HFFc6 (cell line): ENCODE measurements at regions not wholly inside any gene's neighbourhood (a gene's known extent, or its start where the extent isn't known, plus 50 kb on each side); places are given as distances from the start of the nearest gene placed in this dataset.

Experiments
- DNase-seq: peaks from one replicate; pipeline ENCODE4 v3.0.0-alpha.2; 2018
- H3K27ac Mint-ChIP-seq: 2 replicates; pipeline ENCODE4 v1.8.0; 2020; ENCODE audit warnings: mild to moderate bottlenecking, mixed read lengths
- H3K27me3 Mint-ChIP-seq: 2 replicates; pipeline ENCODE4 v1.8.0; 2021; ENCODE audit warnings: mild to moderate bottlenecking, moderate library complexity, mixed read lengths; ENCODE audit not compliant: insufficient read depth
- H3K36me3 Mint-ChIP-seq: 2 replicates; pipeline ENCODE4 v1.8.0; 2021; ENCODE audit warnings: low read depth, mixed read lengths
- H3K4me1 Mint-ChIP-seq: 2 replicates; pipeline ENCODE4 v1.8.0; 2020; ENCODE audit warnings: low read depth, mixed read lengths
- H3K4me3 Mint-ChIP-seq: 2 replicates; pipeline ENCODE4 v1.8.0; 2020; ENCODE audit warnings: mild to moderate bottlenecking, moderate library complexity, mixed read lengths
- H3K9me3 Mint-ChIP-seq: 2 replicates; pipeline ENCODE4 v1.8.0; 2020; ENCODE audit warnings: mild to moderate bottlenecking, mixed read lengths
- TF ChIP-seq, protein P1 (sequence below): fragments of 200-600 bp; sonication (generic); IDR thresholded peaks from 2 replicates; pipeline ENCODE4 v1.5.0; 2021; ENCODE audit warnings: antibody characterized with exemption, mild to moderate bottlenecking

DNA sequence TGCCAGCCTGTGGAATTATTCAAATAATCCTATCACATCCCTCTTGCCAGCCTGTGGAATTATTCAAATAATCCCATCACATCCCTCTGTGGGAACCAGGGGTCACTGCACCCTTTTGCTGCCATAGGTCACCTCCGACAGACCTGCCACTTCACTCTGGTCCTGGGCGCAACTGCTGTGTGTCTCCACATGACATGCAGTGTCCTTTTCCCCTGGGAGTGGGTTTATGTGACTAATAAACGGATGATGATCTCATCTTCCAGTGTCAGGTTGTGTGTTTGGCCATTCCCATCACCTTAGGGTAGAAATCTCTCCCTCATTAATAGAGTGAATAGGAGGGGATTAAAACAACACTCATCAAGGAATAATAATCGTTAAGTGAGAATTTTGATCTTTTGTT is 603.6 kb upstream of the NR2F2 start:
- H3K4me1 Mint-ChIP-seq, result no peaks in the 10 kb centered on the region
- TF ChIP-seq, protein P1, sequence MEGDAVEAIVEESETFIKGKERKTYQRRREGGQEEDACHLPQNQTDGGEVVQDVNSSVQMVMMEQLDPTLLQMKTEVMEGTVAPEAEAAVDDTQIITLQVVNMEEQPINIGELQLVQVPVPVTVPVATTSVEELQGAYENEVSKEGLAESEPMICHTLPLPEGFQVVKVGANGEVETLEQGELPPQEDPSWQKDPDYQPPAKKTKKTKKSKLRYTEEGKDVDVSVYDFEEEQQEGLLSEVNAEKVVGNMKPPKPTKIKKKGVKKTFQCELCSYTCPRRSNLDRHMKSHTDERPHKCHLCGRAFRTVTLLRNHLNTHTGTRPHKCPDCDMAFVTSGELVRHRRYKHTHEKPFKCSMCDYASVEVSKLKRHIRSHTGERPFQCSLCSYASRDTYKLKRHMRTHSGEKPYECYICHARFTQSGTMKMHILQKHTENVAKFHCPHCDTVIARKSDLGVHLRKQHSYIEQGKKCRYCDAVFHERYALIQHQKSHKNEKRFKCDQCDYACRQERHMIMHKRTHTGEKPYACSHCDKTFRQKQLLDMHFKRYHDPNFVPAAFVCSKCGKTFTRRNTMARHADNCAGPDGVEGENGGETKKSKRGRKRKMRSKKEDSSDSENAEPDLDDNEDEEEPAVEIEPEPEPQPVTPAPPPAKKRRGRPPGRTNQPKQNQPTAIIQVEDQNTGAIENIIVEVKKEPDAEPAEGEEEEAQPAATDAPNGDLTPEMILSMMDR, result no peak
- no peak for DNase-seq
- H3K27ac Mint-ChIP-seq, result no peak overlapping the region
- no peaks in the 10 kb centered on the region for H3K9me3 Mint-ChIP-seq
- no peaks in the 10 kb centered on the region; the same call in 1 of the 2 replicates for H3K27me3 Mint-ChIP-seq
- H3K4me3 Mint-ChIP-seq, result no peak overlapping the region
- no peaks in the 10 kb centered on the region for H3K36me3 Mint-ChIP-seq

DNA sequence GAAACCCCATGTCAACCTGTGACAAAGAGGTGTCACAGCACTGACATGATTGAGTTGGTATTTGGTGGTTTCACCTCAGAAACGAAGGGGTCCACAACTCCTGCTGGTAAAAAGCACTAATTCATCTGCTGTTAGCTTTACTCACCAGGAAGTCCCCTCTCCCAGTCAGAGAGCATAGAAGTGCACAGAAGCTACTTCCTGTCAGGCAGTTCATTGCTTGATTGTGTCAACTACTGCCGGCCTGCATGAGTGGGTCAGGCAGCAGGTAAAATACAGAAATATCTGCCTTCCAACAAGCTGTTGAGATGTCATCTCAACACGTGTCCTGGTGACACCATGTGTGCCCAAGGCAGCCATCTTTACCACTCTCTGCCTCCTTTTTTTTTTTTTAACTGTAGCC is 596.6 kb upstream of the NR2F2 start:
- Mint-ChIP-seq H3K4me3 (no peak overlapping the region), H3K9me3 (no peaks in the 10 kb centered on the region), H3K27me3 (no peaks in the 10 kb centered on the region; the same call in none of the 2 replicates), H3K36me3 (no peaks in the 10 kb centered on the region), H3K27ac (no peak overlapping the region), H3K4me1 (peaks cover 7% of the 10 kb centered on the region; the same call in 1 of the 2 replicates)
- no peak for DNase-seq
- TF ChIP-seq, protein P1, result no peak

DNA sequence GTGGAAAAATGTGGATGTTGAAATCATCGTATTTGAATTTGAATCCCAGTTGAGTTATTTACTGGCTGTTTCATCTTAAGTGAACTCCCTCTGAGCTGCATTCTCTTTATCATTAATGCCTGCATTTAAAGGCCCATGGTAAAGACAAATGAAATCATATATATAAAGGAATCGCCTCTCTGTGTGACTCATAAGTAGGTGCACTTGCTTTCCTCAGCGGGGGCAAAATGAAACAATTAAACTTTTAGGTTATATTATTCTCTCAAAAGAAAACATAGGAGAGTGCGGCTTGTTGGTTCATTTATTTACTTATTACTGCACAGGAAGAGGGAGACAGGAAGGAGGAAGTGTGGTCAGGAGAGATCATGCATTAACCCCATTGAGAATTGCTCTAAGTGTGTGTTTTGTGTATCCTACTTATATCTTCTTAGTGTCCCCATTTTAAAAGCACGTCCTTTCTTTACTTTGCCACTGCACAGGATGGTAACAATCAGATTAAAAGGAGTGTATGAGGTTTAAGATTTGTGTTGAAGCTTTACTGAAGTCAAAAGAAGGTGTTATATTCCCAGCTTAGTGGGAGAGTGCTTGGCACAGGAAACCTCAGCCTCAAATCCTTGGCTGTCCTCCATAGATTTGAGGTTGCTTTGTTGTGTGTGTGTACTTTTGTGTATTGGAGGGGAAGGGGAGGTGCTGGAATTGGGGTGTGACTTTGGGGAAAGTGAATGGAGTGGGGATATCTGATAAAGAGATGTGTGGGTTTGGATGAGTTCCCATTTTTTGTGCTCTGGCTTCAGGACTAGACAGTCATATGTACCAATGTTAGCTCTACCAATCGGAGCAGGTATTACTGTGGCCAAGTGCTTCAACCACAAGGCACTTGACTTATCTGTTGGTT is 595.8 kb upstream of the NR2F2 start:
- Mint-ChIP-seq H3K27ac (no peak overlapping the region), H3K27me3 (no peaks in the 10 kb centered on the region; the same call in none of the 2 replicates), H3K4me1 (peaks cover 7% of the 10 kb centered on the region; the same call in 1 of the 2 replicates), H3K36me3 (no peaks in the 10 kb centered on the region), H3K9me3 (no peaks in the 10 kb centered on the region), H3K4me3 (no peak overlapping the region)
- DNase-seq, result no peak
- TF ChIP-seq, protein P1, result no peak

DNA sequence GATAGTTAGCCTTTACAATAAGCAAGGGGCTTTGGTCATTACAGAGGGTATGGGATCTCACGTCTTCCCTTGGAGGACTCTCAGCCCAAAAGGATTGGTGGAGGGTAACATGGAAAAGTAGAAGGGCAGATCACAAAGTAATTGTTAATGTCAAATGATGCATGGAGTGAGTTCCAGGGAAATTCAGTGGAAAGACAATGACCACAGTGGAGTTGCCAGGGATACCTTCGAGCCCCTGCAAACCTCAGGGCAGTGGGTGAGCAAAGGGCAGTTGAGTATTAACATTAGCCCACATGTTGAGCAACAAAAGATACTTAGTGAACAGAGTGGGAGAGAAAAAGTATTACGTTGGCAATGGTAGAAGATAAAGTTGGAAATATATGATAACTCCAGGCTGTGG is 593.4 kb upstream of the NR2F2 start:
- Mint-ChIP-seq H3K4me1 (peaks cover 7% of the 10 kb centered on the region; the same call in 1 of the 2 replicates), H3K36me3 (no peaks in the 10 kb centered on the region), H3K9me3 (no peaks in the 10 kb centered on the region), H3K4me3 (no peak overlapping the region), H3K27me3 (no peaks in the 10 kb centered on the region; the same call in none of the 2 replicates), H3K27ac (no peak overlapping the region)
- TF ChIP-seq, protein P1, result no peak
- no peak for DNase-seq

DNA sequence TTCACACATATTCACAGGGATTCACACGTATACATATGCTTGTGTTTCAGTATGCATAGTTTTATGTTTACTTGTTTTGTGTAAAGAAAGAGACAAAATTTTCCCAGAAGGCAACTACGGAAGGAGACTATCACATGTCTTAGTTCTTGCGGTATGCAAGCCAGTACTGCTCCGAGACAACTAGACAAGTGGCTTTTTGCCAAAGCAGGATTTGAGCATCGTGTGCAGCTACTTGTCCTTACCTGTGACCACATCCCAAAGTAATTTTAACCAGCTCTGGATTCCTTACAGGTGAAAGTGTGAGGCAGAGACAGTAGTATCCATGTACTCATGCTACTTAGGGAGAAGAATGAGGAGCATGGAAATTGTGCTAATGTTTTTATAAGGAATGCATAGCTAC is 591.4 kb upstream of the NR2F2 start:
- no peaks in the 10 kb centered on the region; the same call in none of the 2 replicates for H3K27me3 Mint-ChIP-seq
- H3K4me3 Mint-ChIP-seq, result no peak overlapping the region
- H3K4me1 Mint-ChIP-seq, result peaks cover 7% of the 10 kb centered on the region; the same call in 1 of the 2 replicates
- TF ChIP-seq, protein P1, result no peak
- no peak for DNase-seq
- H3K27ac Mint-ChIP-seq, result no peak overlapping the region
- no peaks in the 10 kb centered on the region for H3K36me3 Mint-ChIP-seq
- H3K9me3 Mint-ChIP-seq, result no peaks in the 10 kb centered on the region
